NCI-H1105 treated with DMSO at 0.1 percent for 48 hours (cell line): ENCODE measurements at regions not wholly inside any gene's neighbourhood (a gene's known extent, or its start where the extent isn't known, plus 50 kb on each side); places are given as distances from the start of the nearest gene placed in this dataset.

Source experiments
- DNase-seq: peaks from one replicate; lab custom pipeline; 2025; lab: John Stamatoyannopoulos, UW

DNA sequence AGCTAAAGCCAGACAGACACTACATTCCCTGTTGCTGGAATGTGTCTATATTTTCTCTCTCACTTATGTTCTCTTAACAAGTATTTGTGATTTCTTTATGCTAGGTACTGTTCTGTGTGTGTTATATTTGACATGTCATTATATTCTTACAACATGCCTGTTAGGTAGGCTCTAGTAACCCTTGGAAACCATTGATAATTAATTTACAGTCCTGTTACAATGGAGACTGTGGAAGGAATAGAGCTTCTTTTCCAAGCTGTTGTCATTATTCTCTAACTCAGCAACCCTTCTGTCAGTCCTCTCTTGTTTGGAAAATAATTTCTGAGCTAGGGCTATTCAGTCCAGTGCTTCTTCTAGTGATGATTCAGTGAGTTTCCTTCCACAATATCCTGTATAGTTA is 419.1 kb upstream of the BOD1L1 start:
- no peak for DNase-seq

DNA sequence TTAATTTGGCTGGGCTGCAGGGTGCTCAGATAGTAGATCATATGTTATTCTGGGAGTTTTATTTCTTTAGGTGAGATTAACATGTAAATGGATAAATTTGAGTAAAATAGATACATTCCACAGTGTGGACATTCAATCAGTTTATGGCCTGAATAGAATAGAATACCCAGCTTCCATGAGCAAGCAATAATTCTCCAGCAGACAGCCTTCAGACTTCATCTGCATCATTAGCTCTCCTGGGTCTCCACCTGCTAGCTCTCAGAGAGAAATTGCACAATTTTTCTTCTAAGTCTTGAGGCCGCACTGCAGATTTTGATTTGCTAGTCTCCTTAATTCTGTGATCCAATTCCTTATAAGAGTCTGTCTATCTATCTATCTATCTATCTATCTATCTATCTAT is 420.3 kb upstream of the BOD1L1 start:
- no peak for DNase-seq

DNA sequence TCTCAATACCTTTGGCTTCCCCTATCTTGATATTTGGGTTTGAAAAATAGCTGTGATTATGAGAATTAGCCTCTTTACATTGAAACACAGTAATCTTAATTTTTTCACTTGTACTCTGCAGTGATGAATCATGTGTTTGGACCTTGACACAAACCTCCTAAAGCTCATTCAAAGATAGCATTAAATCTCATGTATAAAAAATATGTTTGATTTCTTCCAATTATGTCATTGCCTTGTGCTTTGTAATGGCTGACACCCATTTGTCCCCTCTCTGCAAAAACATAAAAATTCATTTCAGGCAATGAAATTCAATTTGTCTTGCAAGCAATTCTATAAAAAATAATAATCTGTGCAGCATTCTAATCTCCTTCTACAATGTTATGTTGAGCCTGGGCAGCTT is 422.4 kb upstream of the BOD1L1 start:
- DNase-seq, result no peak

DNA sequence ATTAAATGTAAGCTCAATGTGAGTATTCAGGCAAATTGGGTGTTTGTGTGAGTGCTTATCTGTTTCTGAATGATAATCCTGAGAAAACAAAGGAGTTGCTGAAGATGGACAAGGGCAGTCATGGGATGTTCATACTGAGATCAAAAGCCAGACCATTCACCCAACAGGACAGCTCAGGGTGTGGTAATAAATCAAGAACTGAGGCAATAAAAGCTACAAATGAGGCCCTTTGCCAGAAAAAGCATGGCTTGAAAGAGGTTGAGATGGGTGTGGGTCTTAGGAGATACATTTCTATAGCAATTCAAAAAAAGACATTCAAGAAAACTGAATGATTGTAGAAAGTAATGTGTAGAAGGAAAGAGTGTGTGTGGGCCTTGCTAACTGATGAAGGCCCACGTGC is 425.8 kb upstream of the BOD1L1 start:
- DNase-seq, result no peak

DNA sequence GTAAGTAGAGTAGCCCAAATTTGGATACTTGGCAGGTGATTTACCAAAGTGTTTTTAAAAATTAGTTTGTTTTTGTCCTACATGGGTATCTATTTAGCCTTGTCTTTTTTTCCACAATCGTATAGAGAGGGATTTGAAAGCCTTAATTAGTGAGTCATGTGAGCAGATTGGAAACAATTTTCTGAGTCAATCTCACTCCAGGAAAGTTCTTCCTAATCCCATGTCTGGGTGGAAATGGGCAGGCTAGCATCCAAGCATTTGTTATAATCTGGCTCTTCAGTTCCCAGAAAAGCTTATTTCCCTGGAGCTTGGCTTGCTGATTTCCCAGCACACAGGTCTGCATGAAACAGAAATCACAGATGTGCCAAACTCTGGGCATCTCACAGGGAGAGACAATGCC is 426.9 kb upstream of the BOD1L1 start:
- no peak for DNase-seq

DNA sequence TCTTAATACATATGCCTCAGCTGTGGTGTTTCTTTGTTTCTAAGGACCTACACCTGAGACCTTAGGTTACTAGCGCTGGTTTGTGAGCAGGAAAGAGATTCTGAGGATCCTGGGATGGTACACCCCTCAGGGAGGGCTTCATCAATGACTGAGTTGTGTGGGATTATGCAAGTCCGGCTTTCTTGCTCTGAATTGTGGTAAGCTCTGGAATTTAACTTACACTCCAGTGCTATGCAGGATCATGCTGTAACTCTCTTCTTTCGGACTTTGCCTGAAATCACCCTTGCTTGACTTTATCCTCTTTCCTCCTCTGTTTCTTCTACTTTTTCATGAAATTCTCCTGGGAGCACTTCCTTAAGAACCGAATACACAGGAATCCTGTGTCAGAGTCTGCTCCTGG is 431.5 kb upstream of the BOD1L1 start:
- no peak for DNase-seq

DNA sequence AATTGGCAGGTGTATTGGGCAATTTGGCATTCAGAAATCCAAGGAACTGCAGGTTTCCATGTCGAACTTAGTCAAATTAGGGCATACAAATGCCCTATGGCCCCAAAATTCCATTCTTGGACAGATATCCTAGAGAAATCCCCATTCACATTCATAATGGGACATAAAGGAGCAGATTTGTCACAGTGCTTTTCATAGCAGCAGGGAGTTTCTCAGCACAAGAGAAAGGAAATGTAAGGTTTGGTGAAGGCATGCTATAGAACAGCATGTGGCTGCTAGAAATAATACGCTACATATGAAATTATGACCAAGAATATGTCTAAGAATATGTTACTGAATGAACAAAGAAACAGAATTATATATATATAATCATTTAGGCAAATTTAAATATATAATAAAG is 437.5 kb upstream of the BOD1L1 start:
- no peak for DNase-seq

DNA sequence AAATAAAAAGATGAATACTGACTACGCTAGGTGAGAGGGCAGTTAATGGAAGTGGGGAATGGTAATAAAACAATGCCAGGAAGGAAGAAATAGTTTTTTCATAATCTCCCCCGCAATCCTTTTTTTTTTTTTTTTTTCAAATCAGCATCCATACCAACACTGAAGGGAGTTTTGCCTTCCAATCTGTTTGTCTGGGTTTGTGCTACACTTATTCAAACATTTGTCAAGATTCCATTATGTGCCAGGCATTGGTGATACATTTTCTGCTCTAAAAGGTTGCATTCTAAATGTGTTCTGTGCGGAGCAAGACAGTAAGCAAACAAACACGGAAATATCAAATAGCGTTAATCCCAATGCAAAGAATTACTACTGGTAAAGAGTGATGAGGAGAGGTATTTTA is 437.9 kb upstream of the BOD1L1 start:
- DNase-seq, result no peak

DNA sequence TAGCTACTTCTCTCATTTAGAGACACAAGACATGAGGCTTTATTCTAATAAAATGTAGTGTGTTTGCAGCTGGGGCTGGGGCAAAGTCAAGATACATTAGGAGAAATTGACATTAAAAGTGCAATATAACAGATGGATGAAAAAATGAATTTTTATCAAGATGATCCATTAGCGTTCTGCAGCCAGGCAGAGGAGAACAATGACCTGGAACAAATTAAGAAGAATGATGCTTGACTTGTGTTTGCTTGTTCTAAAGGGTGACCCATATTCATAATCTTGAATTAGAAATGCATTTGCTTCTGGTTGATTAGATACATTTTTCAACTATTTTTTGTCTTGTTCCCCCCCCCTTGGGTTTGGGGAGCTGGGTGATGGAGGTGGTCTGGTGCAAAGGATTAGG is 439.5 kb upstream of the BOD1L1 start:
- no peak for DNase-seq

DNA sequence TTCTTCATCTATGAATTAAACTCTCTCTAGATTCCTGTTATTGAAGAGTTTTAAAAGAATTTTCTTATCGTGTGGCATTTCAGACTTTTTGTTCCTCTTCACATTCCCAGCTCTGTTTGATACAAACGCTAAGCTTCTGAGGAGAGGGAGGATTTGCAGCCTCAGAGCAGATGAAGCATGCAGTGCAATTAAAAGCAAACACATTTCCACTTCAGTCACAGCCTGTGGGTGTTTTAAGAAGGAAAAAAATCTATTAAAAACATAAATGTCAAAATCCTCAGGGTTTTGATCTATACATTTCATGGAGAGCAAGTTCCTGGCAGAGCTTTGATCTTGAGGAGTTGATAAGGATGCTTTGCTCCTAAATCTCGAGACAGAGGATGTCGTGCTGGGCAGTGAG is 442.4 kb upstream of the BOD1L1 start:
- DNase-seq, result no peak

DNA sequence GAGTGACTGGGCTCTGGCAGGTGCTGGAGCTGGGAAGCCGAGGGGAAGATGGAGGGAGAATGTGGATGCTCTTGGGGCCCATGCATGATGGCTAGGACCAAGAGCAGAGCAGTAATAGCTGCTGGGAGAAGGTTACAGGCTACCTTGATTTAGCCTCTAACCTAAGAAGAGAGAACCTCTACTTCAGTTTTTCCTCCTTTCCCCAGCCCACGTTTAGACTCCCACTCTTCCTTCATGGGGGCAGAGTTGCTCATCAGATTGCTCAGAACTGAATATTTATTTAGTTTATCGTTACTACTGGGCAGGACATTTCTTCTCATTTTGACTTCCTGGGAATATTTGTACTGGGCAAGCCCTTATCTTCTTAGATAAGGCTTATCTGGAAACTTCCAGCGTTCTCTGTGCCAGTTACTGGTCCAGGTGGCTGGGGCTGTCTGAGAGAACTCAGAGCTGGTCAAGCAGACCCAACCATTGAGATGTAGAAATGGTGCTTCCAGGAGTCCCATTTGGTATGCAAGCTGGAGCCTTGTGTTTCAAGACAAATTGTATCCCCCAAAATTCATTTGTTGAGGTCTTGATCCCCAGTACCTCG is 442.9 kb upstream of the BOD1L1 start:
- no peak for DNase-seq

DNA sequence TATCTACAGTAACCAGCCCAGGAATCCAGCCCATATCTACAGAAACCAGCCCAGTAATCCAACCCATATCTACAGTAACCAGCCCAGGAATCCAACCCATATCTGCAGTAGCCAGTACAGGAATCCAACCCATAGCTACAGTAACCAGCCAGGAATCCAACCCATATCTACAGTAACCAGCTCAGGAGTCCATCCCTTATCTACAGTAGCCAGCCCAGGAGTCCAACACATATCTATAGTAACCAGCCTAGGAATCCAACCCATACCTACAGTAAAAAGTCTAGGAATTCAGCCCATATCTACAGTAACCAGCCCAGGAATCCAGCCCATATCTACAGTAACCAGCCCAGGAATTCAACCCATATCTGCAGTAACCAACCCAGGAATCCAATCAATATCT is 445.0 kb upstream of the BOD1L1 start:
- DNase-seq, result no peak

DNA sequence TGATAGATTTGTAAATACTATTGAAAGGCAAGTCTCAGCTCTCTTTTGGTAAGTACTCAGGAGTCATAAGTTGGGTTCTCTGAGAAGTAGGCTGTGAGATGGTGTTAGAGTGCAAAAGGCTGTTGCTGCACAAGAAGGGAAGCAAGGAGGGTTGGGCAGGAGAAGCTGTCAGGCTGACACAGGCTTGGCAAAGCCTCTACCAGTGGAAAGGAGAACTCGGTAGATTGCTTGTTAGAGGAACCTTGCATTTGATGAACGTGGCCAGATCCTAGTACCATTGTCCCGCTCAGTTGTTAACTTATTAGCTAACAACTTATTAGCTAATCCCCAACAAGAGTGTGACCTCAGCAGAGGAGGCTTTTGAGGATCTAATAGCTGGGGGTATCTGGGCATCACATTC is 449.3 kb upstream of the BOD1L1 start:
- DNase-seq, result no peak

DNA sequence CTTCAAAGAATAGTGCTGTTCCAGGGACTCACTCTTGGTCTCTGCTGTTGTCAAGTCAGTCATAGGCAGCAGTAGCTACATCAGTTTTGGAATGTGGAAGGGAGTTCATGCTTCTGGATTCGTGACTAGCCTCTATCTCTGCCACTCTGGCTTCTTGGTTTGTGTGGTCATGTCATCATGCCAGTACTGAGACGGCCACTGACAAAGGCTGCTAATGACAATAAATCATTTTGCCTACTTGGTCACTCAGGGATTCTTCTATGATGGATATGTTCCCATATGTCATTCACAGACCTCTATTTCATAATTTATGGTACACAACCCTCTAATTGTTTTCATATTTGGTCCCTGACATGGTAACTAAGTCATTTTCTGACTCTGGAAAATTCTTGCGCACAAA is 450.8 kb upstream of the BOD1L1 start:
- no peak for DNase-seq

DNA sequence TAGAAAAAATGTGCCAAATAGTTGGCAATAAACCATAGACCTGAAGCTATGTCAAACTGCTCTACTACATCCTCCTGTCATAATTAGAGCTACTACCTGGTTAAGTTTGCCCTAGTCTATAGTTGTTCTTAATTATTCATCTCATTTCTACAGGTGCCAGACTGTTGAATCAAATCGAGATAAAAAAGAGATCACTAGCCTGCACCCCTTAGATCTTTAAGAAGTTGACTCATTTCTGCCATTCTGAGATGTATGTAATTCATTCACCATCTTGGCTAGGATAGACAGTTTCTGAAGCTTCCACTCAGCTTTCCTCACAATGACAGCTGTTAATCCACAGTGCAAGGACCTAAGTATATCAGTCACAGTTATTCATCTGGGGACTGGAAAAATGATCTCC is 452.1 kb upstream of the BOD1L1 start:
- DNase-seq, result no peak

DNA sequence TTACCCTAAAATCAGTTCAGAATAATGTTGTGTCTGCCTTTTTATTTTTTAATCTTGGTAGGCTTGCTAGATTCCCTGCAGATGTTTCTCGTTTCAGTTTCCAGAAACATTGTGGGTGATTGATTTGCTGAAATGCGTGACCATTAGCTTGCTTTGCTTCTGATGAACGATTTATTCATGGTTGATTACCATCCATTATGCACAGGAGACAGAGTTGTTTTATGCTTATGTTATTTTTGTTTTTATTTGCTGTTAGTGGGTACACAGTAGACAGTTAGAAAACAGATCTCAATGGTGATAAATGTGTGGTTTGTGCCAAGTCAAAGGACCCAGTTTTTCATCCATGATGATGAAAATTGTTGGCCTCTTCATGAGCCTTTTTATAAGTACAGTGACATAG is 455.6 kb upstream of the BOD1L1 start:
- no peak for DNase-seq

DNA sequence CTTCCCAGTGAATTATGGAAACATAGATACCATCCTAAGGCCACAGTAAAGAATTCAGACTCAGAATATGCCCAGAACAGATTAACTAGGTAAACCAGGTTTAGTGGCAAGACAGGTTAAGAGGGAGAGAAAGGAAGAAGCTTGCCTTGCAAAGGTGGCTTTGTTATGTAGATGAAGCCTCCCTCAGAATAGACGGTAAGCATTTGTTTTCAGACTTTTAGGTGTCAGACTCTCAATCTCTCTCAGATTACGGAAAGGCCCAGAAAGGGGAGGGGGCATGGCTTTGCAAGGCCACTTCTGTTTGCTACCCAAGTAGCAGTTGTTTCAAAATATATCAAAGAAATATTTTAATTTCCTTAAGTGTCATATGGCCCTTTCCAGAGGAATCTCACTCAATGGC is 457.1 kb upstream of the BOD1L1 start:
- no peak for DNase-seq

DNA sequence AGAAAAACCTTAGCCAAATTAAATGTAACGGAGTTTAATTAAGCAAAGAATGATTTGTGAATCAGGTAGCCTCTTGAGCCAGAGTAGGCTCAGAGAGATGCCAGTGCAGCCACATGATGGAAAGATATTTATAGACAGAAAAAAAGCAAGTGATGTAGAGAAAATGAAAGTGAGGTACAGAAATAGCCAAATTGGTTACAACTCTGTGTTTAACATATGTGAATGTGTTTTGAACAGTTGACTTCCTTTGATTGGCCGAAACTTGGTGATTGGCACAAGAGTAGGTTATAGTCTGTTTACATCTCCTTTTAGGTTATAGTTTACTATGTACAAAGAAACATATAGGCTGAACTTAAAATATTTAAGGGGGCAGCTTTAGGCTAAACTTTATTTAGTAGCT is 459.9 kb upstream of the BOD1L1 start:
- no peak for DNase-seq

DNA sequence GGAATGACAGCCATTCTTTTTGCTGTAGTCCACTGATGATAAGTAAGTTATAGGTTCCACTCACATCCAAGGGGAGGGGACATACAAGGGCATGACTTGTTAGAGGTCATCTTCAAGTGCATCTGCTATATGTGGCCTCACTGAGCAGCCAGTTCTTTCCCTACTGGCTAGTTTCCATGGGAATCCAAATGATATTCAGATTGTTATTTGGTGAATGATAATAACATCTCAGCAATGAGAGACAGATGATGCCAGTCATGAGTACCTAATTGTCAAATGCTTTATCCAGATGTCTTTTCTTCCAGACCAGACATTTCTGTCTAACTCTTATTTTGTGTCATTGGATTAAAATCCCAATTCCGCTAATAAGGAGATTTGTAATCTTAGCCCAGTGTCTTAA is 460.4 kb upstream of the BOD1L1 start:
- DNase-seq, result no peak

DNA sequence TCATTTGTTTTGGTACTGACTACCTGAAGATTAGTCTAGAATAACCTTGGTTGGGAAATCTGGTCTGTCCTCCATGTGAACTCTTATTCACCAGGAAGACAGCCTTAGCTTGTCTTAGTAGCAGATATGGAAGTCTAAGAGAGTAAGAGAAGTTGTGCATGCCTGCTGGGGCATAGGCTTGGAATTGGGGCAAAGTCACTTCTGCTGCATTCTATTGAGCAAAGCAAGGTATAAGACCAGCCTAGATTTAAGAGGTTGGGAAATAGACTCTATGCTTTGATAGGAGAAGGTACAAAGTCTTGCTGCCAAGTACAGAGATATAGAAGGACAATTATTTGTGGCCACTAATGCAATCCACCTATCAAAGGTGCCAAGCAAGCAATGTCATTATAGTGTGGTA is 464.0 kb upstream of the BOD1L1 start:
- no peak for DNase-seq

DNA sequence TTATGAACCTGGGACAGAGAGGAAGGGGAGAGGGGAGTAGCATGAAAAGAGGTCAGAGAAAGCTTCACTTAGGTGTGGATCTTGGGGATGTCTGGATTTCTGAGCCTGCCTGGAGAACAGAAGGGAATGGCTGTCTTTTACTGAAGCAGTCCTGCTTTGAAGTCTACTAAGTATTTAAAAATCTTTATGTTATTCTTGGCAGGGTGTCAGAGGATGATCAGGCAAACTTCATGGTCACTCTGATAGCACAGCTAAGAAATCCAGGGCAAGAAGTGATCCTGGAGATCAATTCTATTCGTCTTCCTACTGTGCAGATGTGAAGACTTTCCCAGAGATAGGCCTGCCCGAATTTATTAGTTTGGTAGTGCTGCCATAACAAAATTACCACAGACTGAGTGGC is 464.4 kb upstream of the BOD1L1 start:
- no peak for DNase-seq

DNA sequence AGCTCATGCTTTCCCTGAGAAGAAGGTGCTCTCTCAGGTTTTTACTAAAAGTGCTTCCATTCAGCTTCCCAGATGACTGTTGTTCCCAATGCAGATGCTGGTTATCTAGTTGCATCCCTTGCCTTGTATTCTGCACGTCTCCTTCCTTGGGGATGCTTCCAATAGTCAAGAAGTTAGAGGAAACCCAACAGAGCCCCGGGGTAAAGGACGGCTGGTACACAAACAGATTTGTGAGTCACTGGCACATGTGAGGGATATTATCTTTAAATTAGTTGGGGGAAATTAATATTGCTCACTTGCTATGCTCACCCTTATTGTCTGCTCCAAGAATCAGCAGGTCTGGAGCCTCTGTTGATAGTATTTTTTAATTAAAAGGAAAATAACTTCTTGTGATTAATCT is 465.2 kb upstream of the BOD1L1 start:
- DNase-seq, result no peak

DNA sequence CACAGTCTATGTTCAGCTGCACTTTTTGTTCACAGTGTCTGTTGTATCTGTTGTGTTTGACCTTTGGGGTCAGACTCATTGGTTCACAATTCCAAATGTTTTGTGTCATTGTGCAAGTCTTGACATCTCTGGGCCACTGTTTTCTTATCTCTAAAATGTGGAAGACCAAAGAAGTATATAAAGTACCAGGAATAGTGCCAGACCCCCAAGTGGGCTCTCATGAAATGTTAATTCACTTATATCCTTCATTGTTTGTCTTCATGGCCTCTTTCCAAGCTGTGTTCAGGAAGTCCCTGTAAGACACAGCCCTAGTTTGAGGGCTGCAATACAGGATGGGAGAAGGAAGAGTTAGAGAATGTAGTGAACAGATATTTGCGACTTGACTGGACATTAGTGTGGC is 468.3 kb upstream of the BOD1L1 start:
- DNase-seq, result no peak

DNA sequence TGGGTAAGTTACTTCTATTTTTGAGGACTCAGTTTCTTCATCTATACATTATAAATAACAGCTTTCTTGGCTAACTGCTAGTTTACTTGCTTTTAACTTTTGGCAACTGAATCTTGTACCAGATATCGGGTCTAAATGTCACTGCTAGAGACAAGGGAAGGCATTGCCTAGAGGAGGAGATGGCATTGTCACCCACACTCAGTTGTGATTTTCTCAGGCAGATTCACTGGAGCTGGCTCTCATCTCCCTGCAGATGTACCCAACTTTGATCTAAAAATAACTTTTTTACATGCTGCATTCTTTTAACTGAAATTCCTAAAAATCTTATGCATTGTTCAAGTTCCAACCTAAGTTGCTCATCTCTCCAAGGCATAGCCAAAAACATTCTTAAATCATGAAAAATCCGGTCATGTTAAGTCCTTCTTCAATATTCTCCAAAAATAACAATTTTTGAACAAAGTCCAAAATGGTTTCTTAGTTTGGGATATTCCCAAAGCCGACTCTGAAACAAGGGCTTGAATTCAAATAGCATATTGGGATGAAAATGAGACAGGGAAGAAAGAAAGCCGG is 469.0 kb upstream of the BOD1L1 start:
- DNase-seq, result no peak

DNA sequence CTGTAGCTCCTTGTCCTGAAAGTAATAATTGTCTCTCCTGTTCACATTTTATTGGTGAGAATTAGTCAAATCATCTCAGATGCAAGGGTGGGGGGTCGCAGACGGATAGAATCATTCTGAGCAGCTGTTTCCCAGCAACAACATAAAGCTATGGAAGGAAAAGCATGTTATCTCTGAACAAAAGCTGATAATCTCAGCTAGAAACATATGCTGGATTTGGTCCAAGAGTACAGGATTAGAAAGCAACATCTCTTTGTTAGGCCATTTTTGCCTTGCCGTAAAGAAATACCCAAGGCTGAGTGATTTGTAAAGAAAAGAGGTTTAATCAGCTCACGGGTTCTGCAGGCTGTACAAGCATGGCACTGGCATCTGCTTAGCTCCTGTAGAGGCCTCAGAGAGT is 472.8 kb upstream of the BOD1L1 start:
- no peak for DNase-seq
